CD4-positive, alpha-beta T cell treated with Interleukin-10 for 1 hour (primary cell): ENCODE measurements at regions not wholly inside any gene's neighbourhood (a gene's known extent, or its start where the extent isn't known, plus 50 kb on each side); places are given as distances from the start of the nearest gene placed in this dataset.
"Not testable (repeated sequence)": the region's sequence is repeated elsewhere in the genome, so short reads cannot be mapped to it uniquely, and the experiment has no call there.

Source experiments
- DNase-seq: peaks from one replicate; pipeline ENCODE4 v3.0.0-alpha.2; 2020

- DNase-seq, result no peak
Observed at GRCh38 chr1:220942278-220942677, 63.0 kb downstream of the HLX start.

GRCh38 chr1:220942914-220943313 is 63.7 kb downstream of the HLX start:
- not testable (repeated sequence) for DNase-seq

- no peak for DNase-seq
Observed at GRCh38 chr1:220943319-220943996, 64.2 kb downstream of the HLX start.

GRCh38 chr1:220950576-220950975 is 71.3 kb downstream of the HLX start:
- no peak for DNase-seq

- no peak for DNase-seq
Observed at GRCh38 chr1:220952961-220953643, 73.9 kb downstream of the HLX start.

GRCh38 chr1:220954321-220955075 is 75.3 kb downstream of the HLX start:
- no peak for DNase-seq

GRCh38 chr1:220955116-220955515 is 75.9 kb downstream of the HLX start:
- no peak for DNase-seq

GRCh38 chr1:220956501-220957232 is 77.4 kb downstream of the HLX start:
- DNase-seq, result no peak

- no peak for DNase-seq
Observed at GRCh38 chr1:220957233-220957605, 78.0 kb downstream of the HLX start.

GRCh38 chr1:220958234-220958633 is 79.0 kb downstream of the HLX start:
- no peak for DNase-seq

GRCh38 chr1:220962031-220962751 is 82.9 kb downstream of the HLX start:
- DNase-seq, result no peak

- no peak for DNase-seq
Observed at GRCh38 chr1:220966041-220966440, 86.8 kb downstream of the HLX start.

GRCh38 chr1:220966473-220966872 is 87.2 kb downstream of the HLX start:
- DNase-seq, result no peak

GRCh38 chr1:220966881-220967611 is 87.8 kb downstream of the HLX start:
- DNase-seq, result no peak

GRCh38 chr1:220967911-220968310 is 88.7 kb downstream of the HLX start:
- no peak for DNase-seq

GRCh38 chr1:220969281-220969680 is 90.0 kb downstream of the HLX start:
- not testable (repeated sequence) for DNase-seq

GRCh38 chr1:220970311-220970710 is 91.1 kb downstream of the HLX start:
- no peak for DNase-seq

GRCh38 chr1:220971221-220971620 is 92.0 kb downstream of the HLX start:
- DNase-seq, result no peak

GRCh38 chr1:220974431-220974830 is 95.2 kb downstream of the HLX start:
- DNase-seq, result no peak

- no peak for DNase-seq
Observed at GRCh38 chr1:220976390-220976789, 97.1 kb downstream of the HLX start.

GRCh38 chr1:220979371-220979770 is 100.1 kb downstream of the HLX start:
- no peak for DNase-seq

- no peak for DNase-seq
Observed at GRCh38 chr1:220982686-220983085, 103.4 kb downstream of the HLX start.
